B cell (primary cell): ENCODE measurements at regions not wholly inside any gene's neighbourhood (a gene's known extent, or its start where the extent isn't known, plus 50 kb on each side); places are given as distances from the start of the nearest gene placed in this dataset.

Experiments
- ATAC-seq: fragments of 200-7000 bp; cut with Tn5 transposase; one replicate; pipeline ENCODE4 v1.10.0; 2021; ENCODE audit warnings: low read depth, mild to moderate bottlenecking, moderate number of reproducible peaks, moderate library complexity
- CTCF ChIA-PET: fragments of 350-600 bp; sonication (Branson Sonifier 250); formaldehyde crosslinking; loops from one replicate; lab custom pipeline; 2021; ENCODE audit warnings: antibody characterized with exemption, inconsistent platforms; lab: Charles Lee
- POLR2A ChIA-PET: fragments of 350-600 bp; sonication (Branson Sonifier 250); formaldehyde crosslinking; loops from one replicate; lab custom pipeline; 2021; ENCODE audit warnings: antibody characterized with exemption; lab: Charles Lee
- DNase-seq: peaks from one replicate; pipeline ENCODE4 v3.0.0; 2013
- H2AFZ ChIP-seq: 2 replicates; pipeline ENCODE4 v1.6.1; 2012; ENCODE audit warnings: mild to moderate bottlenecking, low read depth, low read length; ENCODE audit not compliant: insufficient read depth, poor library complexity, severe bottlenecking
- H3K27ac ChIP-seq, 2 donors: 1 replicate in 1 of 2; 2 replicates in 1 of 2; pipeline ENCODE4 v1.5.1; 2012 to 2013; ENCODE audit warnings: low read length in 2 of 2, mild to moderate bottlenecking in 2 of 2, moderate library complexity in 1 of 2
- H3K27me3 ChIP-seq, 4 experiments: fragments of 200-600 bp in 1 of 4; sonication (generic) in 1 of 4; replicated peaks in 1 of 4; 1 replicate in 2 of 4; 2 replicates in 2 of 4; pipeline versions ENCODE4 v1.6.1 to v1.7.0; 2013 to 2016; ENCODE audit warnings: low read length in 3 of 4, mild to moderate bottlenecking in 2 of 4, mixed read lengths in 1 of 4, moderate library complexity in 1 of 4; ENCODE audit not compliant: insufficient read depth in 4 of 4, control insufficient read depth in 3 of 4; ENCODE audit errors: control extremely low read depth in 1 of 4
- H3K36me3 ChIP-seq, 2 experiments: replicated peaks in 1 of 2; 1 replicate in 1 of 2; 2 replicates in 1 of 2; pipeline versions ENCODE4 v1.6.1 to v1.7.1; 2013; ENCODE audit warnings: low read length in 1 of 2; ENCODE audit not compliant: insufficient read depth in 2 of 2, control insufficient read depth in 1 of 2; ENCODE audit errors: control extremely low read depth in 1 of 2, extremely low read depth in 1 of 2
- H3K4me1 ChIP-seq, 2 donors: fragments of 200-600 bp in 1 of 2; sonication (generic) in 1 of 2; 1 replicate in 1 of 2; 2 replicates in 1 of 2; pipeline versions ENCODE4 v1.5.1 to v1.6.1; 2013 to 2017; ENCODE audit warnings: low read length in 2 of 2; ENCODE audit not compliant: control insufficient read depth in 2 of 2, insufficient read depth in 2 of 2
- H3K4me2 ChIP-seq: replicated peaks from 2 replicates; pipeline ENCODE3; 2012; ENCODE audit warnings: mild to moderate bottlenecking, low read depth, low read length; ENCODE audit not compliant: poor library complexity, severe bottlenecking
- H3K4me3 ChIP-seq, 5 experiments: fragments of 200-600 bp in 1 of 5; sonication (generic) in 1 of 5; 1 replicate in 3 of 5; 2 replicates in 2 of 5; pipeline versions ENCODE4 v1.5.1 to v1.7.0; 2011 to 2016; ENCODE audit warnings: low read length in 4 of 5, mild to moderate bottlenecking in 4 of 5, low read depth in 2 of 5, control low read depth in 1 of 5, moderate library complexity in 1 of 5; ENCODE audit not compliant: insufficient read depth in 1 of 5; ENCODE audit errors: control extremely low read depth in 1 of 5, extremely low read depth in 1 of 5
- H3K79me2 ChIP-seq: fragments of 200-600 bp; sonication (generic); one replicate; pipeline ENCODE4 v1.6.0; 2016; ENCODE audit warnings: low read length; ENCODE audit not compliant: control insufficient read depth, insufficient read depth
- H3K9ac ChIP-seq: fragments of 200-600 bp; sonication (generic); 2 replicates; pipeline ENCODE4 v1.6.1; 2017; ENCODE audit warnings: mild to moderate bottlenecking, low read length, moderate library complexity
- H3K9me3 ChIP-seq, 3 donors: one replicate each; pipeline versions ENCODE4 v1.6.1 to v1.7.1; 2013; ENCODE audit warnings: low read length in 2 of 3; ENCODE audit not compliant: control insufficient read depth in 2 of 3, insufficient read depth in 1 of 3; ENCODE audit errors: control extremely low read depth in 1 of 3
- H4K20me1 ChIP-seq: 2 replicates; pipeline ENCODE4 v1.6.0; 2012; ENCODE audit warnings: mild to moderate bottlenecking, low read length; ENCODE audit not compliant: insufficient read depth, control insufficient read depth, poor library complexity, severe bottlenecking
- H3K27ac Mint-ChIP-seq: one replicate; pipeline ENCODE4 v1.8.0; 2021; ENCODE audit warnings: mixed read lengths
- H3K27me3 Mint-ChIP-seq: one replicate; pipeline ENCODE4 v1.8.0; 2021; ENCODE audit warnings: mixed read lengths
- H3K4me1 Mint-ChIP-seq: one replicate; pipeline ENCODE4 v1.8.0; 2021; ENCODE audit warnings: mixed read lengths
- H3K4me3 Mint-ChIP-seq: one replicate; pipeline ENCODE4 v1.8.0; 2021; ENCODE audit warnings: mixed read lengths
- H3K9me3 Mint-ChIP-seq: one replicate; pipeline ENCODE4 v1.8.0; 2022; ENCODE audit warnings: mixed read lengths; ENCODE audit not compliant: insufficient read depth
- CTCF ChIP-seq: fragments of 200-600 bp; IDR thresholded peaks from one replicate; pipeline ENCODE4 v1.8.0; 2022; ENCODE audit warnings: antibody characterized with exemption, mild to moderate bottlenecking
- EZH2 ChIP-seq: IDR thresholded peaks from 2 replicates; pipeline ENCODE4 v1.6.1; 2012; ENCODE audit warnings: borderline replicate concordance, low read depth, mild to moderate bottlenecking, moderate library complexity, low read length; ENCODE audit not compliant: insufficient read depth, poor library complexity, severe bottlenecking
- WGBS: methylation state at CpG from one replicate; pipeline ENCODE4 v1.1.5; 2013; ENCODE audit warnings: missing lambda C conversion rate; ENCODE audit not compliant: insufficient coverage; 5-methylcytosine and 5-hydroxymethylcytosine counted together
- intact Hi-C: fragments of 100-400 bp; cut with micrococcal nuclease; formaldehyde crosslinking; loops from one replicate; pipeline ENCODE4 v1.10.0; 2022

GRCh38 chr9:90140131-90140818 lies 502.3 kb downstream of the DIRAS2 start:
- TF ChIP-seq CTCF = no peak
- no peak for TF ChIP-seq EZH2
- no peaks in the 10 kb centered on the region for H3K9me3 Mint-ChIP-seq
- POLR2A ChIA-PET = interaction anchor here (0.7 kb wide), 1 partner anchor 33 kb away, joined by 3 read pairs; no protein-coding TSS in a partner anchor
- no peak overlapping the region for H3K27ac ChIP-seq
- H3K4me3 ChIP-seq = no peak overlapping the region
- no peaks in the 10 kb centered on the region for H3K36me3 ChIP-seq
- no peak overlapping the region for H2AFZ ChIP-seq
- intact Hi-C loops = loop anchor here (2.0 to 10.0 kb wide), 4 partner anchors 185 to 1287 kb away; partner anchors contain the start of gene DIRAS2
- WGBS = 86% methylated on average over 6 of the region's 7 CpGs
- no peaks in the 10 kb centered on the region for H3K9me3 ChIP-seq
- H3K4me1 Mint-ChIP-seq = peaks cover 4% of the 10 kb centered on the region
- H3K27me3 ChIP-seq = peaks cover 0 to 4% (median 0%) of the 10 kb centered on the region in 4 experiments
- H4K20me1 ChIP-seq = no peaks in the 10 kb centered on the region
- ATAC-seq (no peak), DNase-seq (no peak)
- H3K27ac Mint-ChIP-seq = no peak overlapping the region
- CTCF ChIA-PET = interaction anchor here (0.6 to 3.2 kb wide), 8 partner anchors 36 to 741 kb away, joined by 3 to 20 read pairs (median 4); no protein-coding TSS in a partner anchor
- no peak overlapping the region for H3K4me3 Mint-ChIP-seq
- H3K4me2 ChIP-seq = no peak overlapping the region
- H3K79me2 ChIP-seq = no peaks in the 10 kb centered on the region
- no peaks in the 10 kb centered on the region for H3K4me1 ChIP-seq
- peaks cover 11% of the 10 kb centered on the region for H3K27me3 Mint-ChIP-seq
- H3K9ac ChIP-seq = no peak overlapping the region

GRCh38 chr9:90141723-90142122 lies 500.9 kb downstream of the DIRAS2 start:
- TF ChIP-seq EZH2 (no peak), CTCF (peak; percentile 77)
- intact Hi-C loops = loop anchor here (1.0 to 10.0 kb wide), 7 partner anchors 85 to 1286 kb away; partner anchors contain the start of gene DIRAS2
- Histone ChIP-seq H4K20me1 (no peaks in the 10 kb centered on the region), H3K36me3 (no peaks in the 10 kb centered on the region), H3K79me2 (no peaks in the 10 kb centered on the region), H3K27ac (no peak overlapping the region), H3K4me1 (no peaks in the 10 kb centered on the region), H3K27me3 (peaks cover 0 to 4% (median 0%) of the 10 kb centered on the region in 4 experiments), H2AFZ (no peak overlapping the region), H3K4me3 (no peak overlapping the region), H3K9me3 (no peaks in the 10 kb centered on the region), H3K9ac (no peak overlapping the region), H3K4me2 (no peak overlapping the region)
- POLR2A ChIA-PET = no interaction called here
- CTCF ChIA-PET = interaction anchor here (0.6 to 3.4 kb wide), 28 partner anchors 10 to 1285 kb away, joined by 3 to 33 read pairs (median 4); no protein-coding TSS in a partner anchor
- no peak overlapping the region for H3K27ac Mint-ChIP-seq
- H3K9me3 Mint-ChIP-seq = no peaks in the 10 kb centered on the region
- WGBS = no CpG with 5 or more reads among the region's 5 CpGs
- DNase-seq (peak; percentile 61), ATAC-seq (peak; percentile 54)
- H3K4me3 Mint-ChIP-seq = no peak overlapping the region
- peaks cover 4% of the 10 kb centered on the region for H3K4me1 Mint-ChIP-seq
- H3K27me3 Mint-ChIP-seq = peaks cover 11% of the 10 kb centered on the region
